GM12878 (cell line): ENCODE measurements at regions not wholly inside any gene's neighbourhood (a gene's known extent, or its start where the extent isn't known, plus 50 kb on each side); places are given as distances from the start of the nearest gene placed in this dataset.

Experiments
- BACH1 ChIP-seq: fragments of 450-650 bp; IDR thresholded peaks from 2 replicates; pipeline ENCODE4 v1.6.1; 2017; ENCODE audit warnings: mild to moderate bottlenecking, borderline replicate concordance
- FOXK2 ChIP-seq: fragments of 450-650 bp; IDR thresholded peaks from 2 replicates; pipeline ENCODE4 v1.6.1; 2017; ENCODE audit warnings: mild to moderate bottlenecking, moderate library complexity
- POLR2A ChIP-seq: IDR thresholded peaks from 2 replicates; pipeline ENCODE4 v1.6.1; 2011; ENCODE audit warnings: low read depth, mild to moderate bottlenecking, low read length
- POLR2AphosphoS5 ChIP-seq: IDR thresholded peaks from 2 replicates; pipeline ENCODE4 v1.6.1; 2011; ENCODE audit warnings: mild to moderate bottlenecking, low read length, inconsistent platforms
- RAD21 ChIP-seq: IDR thresholded peaks from 2 replicates; pipeline ENCODE4 v1.6.1; 2011; ENCODE audit warnings: mild to moderate bottlenecking, low read depth, low read length, moderate library complexity; ENCODE audit not compliant: insufficient read depth
- SIN3A ChIP-seq: IDR thresholded peaks from 2 replicates; pipeline ENCODE4 v1.6.1; 2012; ENCODE audit warnings: low read depth, low read length, improper control_type of control experiment
- SMC3 ChIP-seq: IDR thresholded peaks from 2 replicates; pipeline ENCODE4 v1.6.1; 2011; ENCODE audit warnings: low read length, improper control_type of control experiment, borderline replicate concordance
- TAF1 ChIP-seq: IDR thresholded peaks from 2 replicates; pipeline ENCODE4 v1.6.1; 2011; ENCODE audit warnings: mild to moderate bottlenecking, low read depth, low read length, borderline replicate concordance
- ZNF274 ChIP-seq: IDR thresholded peaks from one replicate; pipeline ENCODE4 v1.8.0; 2011; ENCODE audit not compliant: insufficient read length, insufficient read depth
- TF ChIP-seq, protein P1 (sequence below), 3 experiments: IDR thresholded peaks in 2 of 3; conservative IDR thresholded peaks in 1 of 3; 2 replicates each; pipeline ENCODE4 v1.5.1; 2011; ENCODE audit warnings: low read depth in 3 of 3, low read length in 3 of 3, mild to moderate bottlenecking in 3 of 3, control low read depth in 2 of 3, moderate library complexity in 2 of 3, inconsistent platforms in 1 of 3, mixed read lengths in 1 of 3; ENCODE audit not compliant: control insufficient read depth in 2 of 3, insufficient read depth in 1 of 3; ENCODE audit errors: extremely low read depth in 1 of 3
- TF ChIP-seq, protein P2 (sequence below): fragments of 450-650 bp; IDR thresholded peaks from 2 replicates; pipeline ENCODE4 v1.6.1; 2016; ENCODE audit warnings: mild to moderate bottlenecking
- TF ChIP-seq, protein P3 (sequence below): fragments of 450-650 bp; IDR thresholded peaks from 2 replicates; pipeline ENCODE4 v1.6.1; 2016; ENCODE audit warnings: mild to moderate bottlenecking, moderate library complexity, borderline replicate concordance

DNA sequence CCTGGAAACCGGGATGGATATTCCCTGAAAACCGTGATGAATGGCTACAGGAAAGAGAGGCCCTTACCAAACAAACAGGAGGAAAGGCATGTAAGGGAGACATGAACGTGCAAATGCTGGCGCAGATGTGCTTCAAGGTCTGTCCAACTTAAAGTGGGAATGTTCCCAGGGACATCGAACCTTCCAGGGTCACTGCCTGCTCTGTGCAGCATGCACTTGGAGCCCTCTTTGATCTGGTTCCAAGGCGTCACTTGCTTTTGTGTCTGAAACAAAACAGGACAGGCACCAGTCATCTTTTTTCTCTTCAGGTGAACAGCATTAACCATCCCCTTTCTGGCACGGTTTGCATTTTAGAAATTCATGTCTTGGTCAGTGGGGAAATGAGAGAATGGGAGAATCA lies 479.4 kb downstream of the RASEF start:
- TF ChIP-seq TAF1, result no peak
- TF ChIP-seq POLR2AphosphoS5, result no peak
- no peak for TF ChIP-seq ZNF274
- no peak for TF ChIP-seq RAD21
- no peak for TF ChIP-seq POLR2A
- no peak for TF ChIP-seq FOXK2
- no peak for TF ChIP-seq SIN3A
- no peak for TF ChIP-seq SMC3
- TF ChIP-seq, protein P1, sequence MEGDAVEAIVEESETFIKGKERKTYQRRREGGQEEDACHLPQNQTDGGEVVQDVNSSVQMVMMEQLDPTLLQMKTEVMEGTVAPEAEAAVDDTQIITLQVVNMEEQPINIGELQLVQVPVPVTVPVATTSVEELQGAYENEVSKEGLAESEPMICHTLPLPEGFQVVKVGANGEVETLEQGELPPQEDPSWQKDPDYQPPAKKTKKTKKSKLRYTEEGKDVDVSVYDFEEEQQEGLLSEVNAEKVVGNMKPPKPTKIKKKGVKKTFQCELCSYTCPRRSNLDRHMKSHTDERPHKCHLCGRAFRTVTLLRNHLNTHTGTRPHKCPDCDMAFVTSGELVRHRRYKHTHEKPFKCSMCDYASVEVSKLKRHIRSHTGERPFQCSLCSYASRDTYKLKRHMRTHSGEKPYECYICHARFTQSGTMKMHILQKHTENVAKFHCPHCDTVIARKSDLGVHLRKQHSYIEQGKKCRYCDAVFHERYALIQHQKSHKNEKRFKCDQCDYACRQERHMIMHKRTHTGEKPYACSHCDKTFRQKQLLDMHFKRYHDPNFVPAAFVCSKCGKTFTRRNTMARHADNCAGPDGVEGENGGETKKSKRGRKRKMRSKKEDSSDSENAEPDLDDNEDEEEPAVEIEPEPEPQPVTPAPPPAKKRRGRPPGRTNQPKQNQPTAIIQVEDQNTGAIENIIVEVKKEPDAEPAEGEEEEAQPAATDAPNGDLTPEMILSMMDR (IDR thresholded peaks at IDR 0.05 in 2 of 3, conservative IDR thresholded peaks at IDR 0.05 in 1 of 3; ENCODE audit: control insufficient read depth in 2 of 3, extremely low read depth in 1 of 3, insufficient read depth in 1 of 3, low read depth in 3 of 3, low read length in 3 of 3), result no peak
- TF ChIP-seq, protein P2, sequence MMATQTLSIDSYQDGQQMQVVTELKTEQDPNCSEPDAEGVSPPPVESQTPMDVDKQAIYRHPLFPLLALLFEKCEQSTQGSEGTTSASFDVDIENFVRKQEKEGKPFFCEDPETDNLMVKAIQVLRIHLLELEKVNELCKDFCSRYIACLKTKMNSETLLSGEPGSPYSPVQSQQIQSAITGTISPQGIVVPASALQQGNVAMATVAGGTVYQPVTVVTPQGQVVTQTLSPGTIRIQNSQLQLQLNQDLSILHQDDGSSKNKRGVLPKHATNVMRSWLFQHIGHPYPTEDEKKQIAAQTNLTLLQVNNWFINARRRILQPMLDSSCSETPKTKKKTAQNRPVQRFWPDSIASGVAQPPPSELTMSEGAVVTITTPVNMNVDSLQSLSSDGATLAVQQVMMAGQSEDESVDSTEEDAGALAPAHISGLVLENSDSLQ, result no peak
- TF ChIP-seq BACH1, result no peak
- TF ChIP-seq, protein P3, sequence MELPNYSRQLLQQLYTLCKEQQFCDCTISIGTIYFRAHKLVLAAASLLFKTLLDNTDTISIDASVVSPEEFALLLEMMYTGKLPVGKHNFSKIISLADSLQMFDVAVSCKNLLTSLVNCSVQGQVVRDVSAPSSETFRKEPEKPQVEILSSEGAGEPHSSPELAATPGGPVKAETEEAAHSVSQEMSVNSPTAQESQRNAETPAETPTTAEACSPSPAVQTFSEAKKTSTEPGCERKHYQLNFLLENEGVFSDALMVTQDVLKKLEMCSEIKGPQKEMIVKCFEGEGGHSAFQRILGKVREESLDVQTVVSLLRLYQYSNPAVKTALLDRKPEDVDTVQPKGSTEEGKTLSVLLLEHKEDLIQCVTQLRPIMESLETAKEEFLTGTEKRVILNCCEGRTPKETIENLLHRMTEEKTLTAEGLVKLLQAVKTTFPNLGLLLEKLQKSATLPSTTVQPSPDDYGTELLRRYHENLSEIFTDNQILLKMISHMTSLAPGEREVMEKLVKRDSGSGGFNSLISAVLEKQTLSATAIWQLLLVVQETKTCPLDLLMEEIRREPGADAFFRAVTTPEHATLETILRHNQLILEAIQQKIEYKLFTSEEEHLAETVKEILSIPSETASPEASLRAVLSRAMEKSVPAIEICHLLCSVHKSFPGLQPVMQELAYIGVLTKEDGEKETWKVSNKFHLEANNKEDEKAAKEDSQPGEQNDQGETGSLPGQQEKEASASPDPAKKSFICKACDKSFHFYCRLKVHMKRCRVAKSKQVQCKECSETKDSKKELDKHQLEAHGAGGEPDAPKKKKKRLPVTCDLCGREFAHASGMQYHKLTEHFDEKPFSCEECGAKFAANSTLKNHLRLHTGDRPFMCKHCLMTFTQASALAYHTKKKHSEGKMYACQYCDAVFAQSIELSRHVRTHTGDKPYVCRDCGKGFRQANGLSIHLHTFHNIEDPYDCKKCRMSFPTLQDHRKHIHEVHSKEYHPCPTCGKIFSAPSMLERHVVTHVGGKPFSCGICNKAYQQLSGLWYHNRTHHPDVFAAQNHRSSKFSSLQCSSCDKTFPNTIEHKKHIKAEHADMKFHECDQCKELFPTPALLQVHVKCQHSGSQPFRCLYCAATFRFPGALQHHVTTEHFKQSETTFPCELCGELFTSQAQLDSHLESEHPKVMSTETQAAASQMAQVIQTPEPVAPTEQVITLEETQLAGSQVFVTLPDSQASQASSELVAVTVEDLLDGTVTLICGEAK, result no peak
